Activated T-helper 17 cell treated with anti-CD3 and anti-CD28 coated beads, Interleukin-2, amount 50 U/mL, for 72 hours (primary cell): ENCODE measurements at regions not wholly inside any gene's neighbourhood (a gene's known extent, or its start where the extent isn't known, plus 50 kb on each side); places are given as distances from the start of the nearest gene placed in this dataset.

ENCODE experiments used
- ATAC-seq: fragments of 150-1000 bp; cut with Tn5 transposase; replicated peaks from 2 replicates; pipeline ENCODE4 v1.10.0; 2021; ENCODE audit warnings: mild to moderate bottlenecking, moderate library complexity
- H3K27ac Mint-ChIP-seq: one replicate; pipeline ENCODE4 v1.8.0; 2022; ENCODE audit warnings: mixed read lengths
- H3K27me3 Mint-ChIP-seq: one replicate; pipeline ENCODE4 v1.8.0; 2022; ENCODE audit warnings: mixed read lengths
- H3K36me3 Mint-ChIP-seq: one replicate; pipeline ENCODE4 v1.8.0; 2022; ENCODE audit warnings: low read depth, mild to moderate bottlenecking, mixed read lengths
- H3K4me1 Mint-ChIP-seq: one replicate; pipeline ENCODE4 v1.8.0; 2022; ENCODE audit warnings: mixed read lengths
- H3K4me3 Mint-ChIP-seq: one replicate; pipeline ENCODE4 v1.8.0; 2022; ENCODE audit warnings: mild to moderate bottlenecking, mixed read lengths
- H3K9me3 Mint-ChIP-seq: one replicate; pipeline ENCODE4 v1.8.0; 2022; ENCODE audit warnings: mixed read lengths

DNA sequence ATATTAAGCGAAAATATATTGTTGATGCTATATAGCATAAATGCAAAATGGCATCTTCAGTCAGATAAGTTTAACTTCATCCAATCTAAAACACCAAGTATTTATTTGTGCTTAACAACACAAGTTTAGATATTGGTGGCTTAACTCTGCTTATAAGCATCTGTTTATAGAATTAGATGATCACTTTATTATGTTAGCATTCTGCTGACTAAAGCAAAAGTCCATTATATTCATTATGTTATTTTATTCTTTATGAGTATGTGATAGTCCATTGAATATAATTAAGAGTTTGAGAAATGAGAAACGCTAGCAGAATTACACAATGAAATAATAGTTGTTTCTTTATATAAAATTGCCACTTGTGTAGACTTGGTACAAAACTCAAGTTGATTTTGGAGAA is 401.2 kb upstream of the CDH7 start:
- Mint-ChIP-seq H3K9me3 (peaks cover under 1% of the 10 kb centered on the region), H3K4me3 (no peak overlapping the region), H3K27me3 (no peaks in the 10 kb centered on the region), H3K27ac (no peak overlapping the region), H3K4me1 (no peaks in the 10 kb centered on the region), H3K36me3 (no peaks in the 10 kb centered on the region)
- no peak for ATAC-seq

DNA sequence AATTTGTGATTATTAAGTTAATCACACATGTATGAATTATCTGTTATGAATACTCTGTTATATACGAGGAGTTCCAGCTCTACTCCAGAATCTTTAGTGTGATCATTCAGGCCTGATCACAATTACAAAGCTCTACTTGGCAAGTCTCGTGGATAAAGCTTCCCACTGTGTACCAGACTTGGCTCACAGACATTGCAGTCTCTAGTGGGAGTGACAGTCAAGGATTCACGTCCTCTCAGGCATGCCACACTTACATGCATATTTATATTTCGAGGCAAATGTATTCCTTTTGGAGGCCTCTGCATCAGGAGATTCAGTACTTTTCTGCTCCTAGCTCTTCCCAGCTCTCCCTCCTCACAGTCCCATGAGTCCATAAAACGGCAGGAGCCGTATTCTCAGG is 403.4 kb upstream of the CDH7 start:
- no peak overlapping the region for H3K27ac Mint-ChIP-seq
- no peaks in the 10 kb centered on the region for H3K4me1 Mint-ChIP-seq
- no peaks in the 10 kb centered on the region for H3K27me3 Mint-ChIP-seq
- H3K4me3 Mint-ChIP-seq = no peak overlapping the region
- H3K9me3 Mint-ChIP-seq = no peaks in the 10 kb centered on the region
- H3K36me3 Mint-ChIP-seq = no peaks in the 10 kb centered on the region
- no peak for ATAC-seq

DNA sequence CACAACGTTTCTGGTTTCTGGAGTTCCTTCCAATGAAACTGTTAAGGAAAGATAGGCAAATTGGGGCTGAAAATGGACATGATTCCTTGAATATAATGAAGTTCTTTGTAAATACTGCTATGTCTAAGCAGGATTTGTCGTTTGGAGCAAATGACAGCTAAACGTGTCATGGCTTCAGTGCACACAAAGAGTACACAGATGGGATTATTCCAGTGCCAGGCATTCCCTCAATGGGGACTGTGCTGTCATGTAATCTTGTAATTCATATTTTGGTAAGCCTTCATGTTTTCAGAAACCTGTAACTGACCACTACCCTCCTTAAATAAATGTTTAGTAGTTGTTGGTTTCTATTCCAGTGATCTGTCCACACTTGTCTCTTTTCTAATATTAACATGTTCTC is 404.7 kb upstream of the CDH7 start:
- H3K27me3 Mint-ChIP-seq = no peaks in the 10 kb centered on the region
- no peak overlapping the region for H3K27ac Mint-ChIP-seq
- H3K4me1 Mint-ChIP-seq = no peaks in the 10 kb centered on the region
- H3K36me3 Mint-ChIP-seq = no peaks in the 10 kb centered on the region
- H3K4me3 Mint-ChIP-seq = no peak overlapping the region
- no peaks in the 10 kb centered on the region for H3K9me3 Mint-ChIP-seq
- no peak for ATAC-seq

DNA sequence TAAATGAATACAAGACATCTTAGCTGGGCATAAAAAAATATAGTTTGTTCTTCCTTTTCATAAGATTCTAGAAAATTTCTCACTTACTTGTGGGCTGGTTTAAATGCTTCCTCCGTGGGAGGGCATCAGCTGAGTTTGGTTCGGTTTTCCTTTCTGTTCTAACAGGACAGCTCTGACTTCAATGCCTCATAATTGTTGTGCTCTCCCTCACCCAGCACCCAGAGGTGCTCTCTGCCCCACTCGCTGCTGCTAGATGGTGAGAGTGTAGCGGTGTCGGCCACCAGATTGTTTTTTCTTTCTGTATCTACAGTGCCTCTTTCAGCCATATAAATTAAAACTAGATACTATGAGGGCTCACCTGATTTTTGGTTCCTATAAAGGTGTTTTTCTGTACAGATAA is 407.2 kb upstream of the CDH7 start:
- no peak overlapping the region for H3K4me3 Mint-ChIP-seq
- no peaks in the 10 kb centered on the region for H3K27me3 Mint-ChIP-seq
- H3K36me3 Mint-ChIP-seq = no peaks in the 10 kb centered on the region
- ATAC-seq = no peak
- peaks cover under 1% of the 10 kb centered on the region for H3K9me3 Mint-ChIP-seq
- H3K4me1 Mint-ChIP-seq = no peaks in the 10 kb centered on the region
- H3K27ac Mint-ChIP-seq = no peak overlapping the region

DNA sequence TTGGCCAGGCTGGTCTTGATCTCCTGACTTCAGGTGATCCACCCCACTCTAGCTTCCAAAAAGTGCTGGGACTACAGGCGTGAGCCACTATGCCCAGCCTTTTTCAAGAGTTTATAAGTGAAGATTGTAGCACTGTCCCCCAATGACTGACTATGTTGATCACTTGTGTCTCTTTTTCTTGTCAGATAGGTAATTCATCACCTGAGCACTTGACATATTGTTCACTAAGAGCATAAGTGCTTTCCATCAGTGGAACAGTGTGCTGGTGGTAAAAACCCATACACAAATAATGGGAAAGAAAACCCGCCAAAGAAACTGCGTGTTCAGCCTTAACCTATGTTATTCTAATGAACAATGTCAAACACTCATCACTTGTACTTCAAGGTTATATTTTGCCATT is 414.4 kb upstream of the CDH7 start:
- H3K27me3 Mint-ChIP-seq = no peaks in the 10 kb centered on the region
- no peaks in the 10 kb centered on the region for H3K4me1 Mint-ChIP-seq
- no peaks in the 10 kb centered on the region for H3K36me3 Mint-ChIP-seq
- no peak overlapping the region for H3K27ac Mint-ChIP-seq
- ATAC-seq = no peak
- peaks cover 14% of the 10 kb centered on the region for H3K9me3 Mint-ChIP-seq
- no peak overlapping the region for H3K4me3 Mint-ChIP-seq

DNA sequence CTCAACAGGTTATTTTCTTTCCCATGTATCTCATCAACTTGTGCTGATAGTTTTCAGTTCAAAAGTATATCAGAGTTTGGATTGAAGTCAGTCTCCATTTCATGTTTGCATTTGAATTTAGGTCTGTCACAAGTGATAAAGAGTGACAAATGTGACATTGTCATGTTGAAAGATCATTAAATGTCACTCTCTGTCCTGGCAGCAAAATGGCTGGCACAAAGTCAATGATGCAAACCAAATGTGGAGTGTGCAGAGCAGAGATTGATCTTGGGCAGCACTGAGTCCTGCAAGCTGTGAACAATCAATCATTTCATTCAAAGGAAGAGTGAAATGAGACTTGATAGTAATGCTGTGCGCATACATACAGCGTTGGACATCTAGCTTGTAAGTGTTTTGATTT is 421.8 kb upstream of the CDH7 start:
- no peak overlapping the region for H3K4me3 Mint-ChIP-seq
- no peaks in the 10 kb centered on the region for H3K36me3 Mint-ChIP-seq
- ATAC-seq = no peak
- H3K9me3 Mint-ChIP-seq = peaks cover 10% of the 10 kb centered on the region
- H3K27ac Mint-ChIP-seq = no peak overlapping the region
- no peaks in the 10 kb centered on the region for H3K4me1 Mint-ChIP-seq
- H3K27me3 Mint-ChIP-seq = no peaks in the 10 kb centered on the region

DNA sequence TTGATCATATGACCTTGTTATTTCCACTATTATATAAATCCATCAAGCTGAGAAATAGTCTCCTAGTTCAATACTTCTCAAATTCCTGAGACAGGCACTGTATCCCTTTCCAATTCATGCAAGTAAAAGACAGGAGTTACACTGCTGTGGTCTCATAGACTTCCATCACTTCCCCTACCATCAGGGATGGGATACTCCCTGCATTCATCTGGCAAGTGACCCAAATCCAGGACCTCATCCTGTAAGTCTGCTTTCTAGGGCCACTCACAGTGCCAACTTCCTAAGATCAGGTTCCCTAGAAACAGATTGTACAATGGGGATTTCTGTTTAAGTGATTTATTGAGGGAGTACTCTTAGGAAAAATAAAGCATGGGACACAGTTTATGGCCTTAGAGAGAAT is 424.0 kb upstream of the CDH7 start:
- ATAC-seq = no peak
- Mint-ChIP-seq H3K4me1 (no peaks in the 10 kb centered on the region), H3K27ac (no peak overlapping the region), H3K27me3 (no peaks in the 10 kb centered on the region), H3K4me3 (no peak overlapping the region), H3K36me3 (no peaks in the 10 kb centered on the region), H3K9me3 (peaks cover 8% of the 10 kb centered on the region)

DNA sequence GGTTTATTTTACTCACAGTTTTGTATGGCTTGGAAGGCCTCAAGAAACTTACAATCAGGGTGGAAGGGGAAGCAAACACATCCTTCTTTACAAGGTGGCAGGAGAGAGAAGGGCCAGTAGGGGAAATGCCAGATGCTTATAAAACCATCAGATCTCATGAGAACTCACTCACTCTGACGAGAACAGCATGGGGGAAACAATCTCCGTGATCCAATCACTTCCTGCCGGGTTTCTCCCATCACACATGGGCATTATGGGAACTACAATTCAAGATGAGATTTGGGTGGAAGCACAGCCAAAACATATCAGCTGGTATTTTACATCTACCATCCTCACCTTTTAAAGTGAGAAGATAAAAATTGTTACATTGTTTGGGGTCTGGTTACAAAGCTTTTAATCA is 427.9 kb upstream of the CDH7 start:
- H3K4me1 Mint-ChIP-seq = no peaks in the 10 kb centered on the region
- H3K27ac Mint-ChIP-seq = no peak overlapping the region
- peaks cover 11% of the 10 kb centered on the region for H3K9me3 Mint-ChIP-seq
- H3K27me3 Mint-ChIP-seq = no peaks in the 10 kb centered on the region
- no peaks in the 10 kb centered on the region for H3K36me3 Mint-ChIP-seq
- ATAC-seq = no peak
- H3K4me3 Mint-ChIP-seq = no peak overlapping the region

DNA sequence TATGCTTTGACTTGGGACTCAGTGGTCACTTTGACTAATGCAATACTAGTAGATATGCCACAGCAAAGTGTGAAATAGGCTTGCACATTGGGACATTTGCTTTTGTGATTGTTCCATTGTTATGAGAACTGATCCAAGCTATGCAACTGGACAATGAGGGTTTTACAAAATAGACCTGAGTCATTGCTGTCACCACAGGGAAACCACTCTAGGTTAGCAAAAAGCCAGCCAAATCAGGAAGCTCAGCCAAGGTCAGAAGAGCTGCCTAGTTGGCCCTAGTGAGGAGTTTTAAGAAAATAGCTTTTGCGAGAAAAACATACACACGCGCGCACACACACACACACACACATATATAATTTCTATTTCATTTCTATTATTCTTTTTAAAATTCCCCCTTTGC is 452.4 kb upstream of the CDH7 start:
- H3K9me3 Mint-ChIP-seq = peaks cover 4% of the 10 kb centered on the region
- no peak for ATAC-seq
- H3K36me3 Mint-ChIP-seq = no peaks in the 10 kb centered on the region
- no peak overlapping the region for H3K4me3 Mint-ChIP-seq
- no peak overlapping the region for H3K27ac Mint-ChIP-seq
- no peaks in the 10 kb centered on the region for H3K4me1 Mint-ChIP-seq
- H3K27me3 Mint-ChIP-seq = no peaks in the 10 kb centered on the region

DNA sequence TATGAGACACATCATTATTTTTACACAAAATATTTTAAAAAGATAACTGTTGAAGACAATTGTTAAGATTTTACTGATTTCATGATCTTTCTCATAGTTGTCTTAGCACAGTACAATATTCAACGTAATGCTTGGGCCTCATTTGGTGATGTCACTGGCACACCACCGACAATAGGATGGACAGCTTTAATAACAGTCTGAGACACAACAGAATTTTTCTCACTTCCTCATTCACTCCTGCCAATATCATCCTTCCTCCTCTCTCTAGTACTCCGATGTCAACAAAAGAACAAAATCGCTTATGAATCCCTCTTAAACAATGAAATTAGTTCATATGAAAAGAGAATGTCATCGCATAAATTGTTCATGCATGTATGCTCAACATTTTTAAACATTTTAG is 461.9 kb upstream of the CDH7 start:
- Mint-ChIP-seq H3K9me3 (peaks cover 14% of the 10 kb centered on the region), H3K4me1 (no peaks in the 10 kb centered on the region), H3K27me3 (no peaks in the 10 kb centered on the region), H3K4me3 (no peak overlapping the region), H3K27ac (no peak overlapping the region), H3K36me3 (no peaks in the 10 kb centered on the region)
- ATAC-seq = no peak

DNA sequence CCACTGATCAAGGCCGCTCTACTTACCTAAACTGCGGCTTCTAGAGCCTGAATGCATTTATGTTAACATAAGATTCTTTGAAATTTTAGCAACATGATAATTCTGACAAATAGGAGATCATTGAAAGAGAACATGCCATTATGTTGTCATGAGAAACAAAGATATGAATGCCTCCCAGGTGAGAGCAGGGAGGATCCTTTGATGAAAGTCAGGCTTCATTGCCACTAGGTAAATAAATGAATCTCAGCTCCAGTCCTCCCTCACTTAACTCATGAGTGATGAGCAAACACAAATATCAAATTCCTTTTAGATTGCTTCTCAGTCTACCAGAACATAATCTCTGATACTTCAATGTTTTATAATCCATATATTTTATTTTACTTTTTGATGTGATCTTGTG is 463.2 kb upstream of the CDH7 start:
- no peak overlapping the region for H3K27ac Mint-ChIP-seq
- H3K4me3 Mint-ChIP-seq = no peak overlapping the region
- no peaks in the 10 kb centered on the region for H3K36me3 Mint-ChIP-seq
- no peaks in the 10 kb centered on the region for H3K4me1 Mint-ChIP-seq
- H3K27me3 Mint-ChIP-seq = no peaks in the 10 kb centered on the region
- no peak for ATAC-seq
- H3K9me3 Mint-ChIP-seq = peaks cover 18% of the 10 kb centered on the region

DNA sequence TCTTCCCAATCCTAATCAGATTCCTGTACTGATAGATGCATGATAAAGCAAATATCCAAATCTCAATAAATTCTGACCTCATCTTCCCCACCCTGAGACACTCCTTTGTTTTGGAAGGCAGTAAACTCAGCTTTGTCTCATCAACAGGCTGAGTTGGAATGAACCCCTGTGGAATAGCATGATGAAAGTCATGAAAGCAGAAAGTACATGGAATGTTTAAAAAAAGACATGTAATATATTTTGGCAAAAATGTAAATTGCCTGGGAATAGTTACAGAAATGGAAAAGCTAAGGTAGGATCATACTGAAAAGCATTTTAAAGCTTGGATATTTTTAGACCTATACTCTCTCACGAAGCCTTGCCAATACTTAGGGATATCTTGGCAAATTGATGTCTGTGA is 468.7 kb upstream of the CDH7 start:
- H3K27ac Mint-ChIP-seq = no peak overlapping the region
- no peaks in the 10 kb centered on the region for H3K27me3 Mint-ChIP-seq
- H3K36me3 Mint-ChIP-seq = no peaks in the 10 kb centered on the region
- H3K9me3 Mint-ChIP-seq = peaks cover 24% of the 10 kb centered on the region
- H3K4me3 Mint-ChIP-seq = no peak overlapping the region
- H3K4me1 Mint-ChIP-seq = no peaks in the 10 kb centered on the region
- ATAC-seq = no peak

DNA sequence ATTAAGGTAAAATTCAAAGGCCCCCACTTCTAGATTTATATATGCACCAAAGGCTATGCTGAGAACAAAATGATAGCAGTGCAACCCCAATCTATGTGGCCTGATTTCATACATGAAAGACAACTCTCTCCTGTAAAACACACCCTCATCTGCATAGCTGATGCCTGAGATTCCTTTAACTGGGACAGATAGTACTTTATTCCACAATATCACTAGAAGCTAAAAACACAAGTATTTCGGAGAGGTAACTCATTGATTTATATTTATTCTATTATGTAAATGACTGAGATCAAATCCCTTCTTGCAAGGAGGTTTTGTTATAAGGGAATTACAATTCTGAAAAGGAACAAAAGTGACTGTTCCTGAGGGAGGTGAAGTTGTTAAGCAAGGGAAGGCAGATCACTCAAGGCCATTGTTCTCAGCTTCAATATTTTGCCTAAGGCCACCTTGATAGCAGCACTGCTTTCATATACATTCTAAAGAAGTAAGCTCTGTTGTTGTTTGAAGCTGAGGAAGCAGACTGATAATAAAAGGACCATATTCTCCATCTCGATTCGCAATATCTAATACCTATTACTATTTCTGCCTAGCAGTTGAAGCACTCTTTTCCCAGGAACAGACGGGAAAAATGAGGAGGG is 471.0 kb upstream of the CDH7 start:
- Mint-ChIP-seq H3K4me1 (no peaks in the 10 kb centered on the region), H3K9me3 (peaks cover 24% of the 10 kb centered on the region), H3K27ac (no peak overlapping the region), H3K4me3 (no peak overlapping the region), H3K36me3 (no peaks in the 10 kb centered on the region), H3K27me3 (no peaks in the 10 kb centered on the region)
- no peak for ATAC-seq

DNA sequence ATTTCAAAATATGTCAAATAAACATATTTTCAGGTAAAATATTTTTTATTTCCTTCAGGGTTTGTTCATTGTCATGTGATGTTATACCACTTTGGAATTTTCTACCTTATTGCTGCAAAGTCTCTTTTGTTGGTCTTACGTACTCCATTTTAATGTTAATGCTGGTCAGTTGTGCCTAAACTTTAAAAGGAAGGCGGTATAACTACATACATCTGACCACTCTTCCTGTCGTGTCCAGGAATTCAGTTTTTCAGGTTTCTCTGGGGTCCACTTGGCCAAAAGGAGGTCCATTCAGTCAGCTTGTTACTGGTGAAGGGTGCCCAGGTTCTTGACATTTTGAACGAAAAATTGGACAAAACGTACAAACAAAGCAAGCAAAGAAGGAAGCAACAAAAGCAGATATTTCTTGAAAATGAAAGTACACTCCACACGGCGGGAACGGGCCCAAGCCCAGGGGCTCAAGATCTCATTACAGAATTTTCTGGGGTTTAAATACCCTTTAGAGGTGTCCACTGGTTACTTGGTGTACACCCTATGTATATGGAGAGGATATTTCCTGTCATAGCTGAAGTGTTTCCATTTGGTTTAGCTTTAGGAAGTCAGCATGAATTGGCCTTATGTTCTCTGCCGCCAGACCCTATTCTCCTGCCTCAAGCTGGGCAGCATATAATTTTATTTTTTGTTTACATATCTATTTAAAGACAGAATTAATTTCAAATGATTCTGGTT is 471.7 kb upstream of the CDH7 start:
- H3K9me3 Mint-ChIP-seq = peaks cover 19% of the 10 kb centered on the region
- ATAC-seq = no peak
- H3K27ac Mint-ChIP-seq = no peak overlapping the region
- no peaks in the 10 kb centered on the region for H3K36me3 Mint-ChIP-seq
- H3K27me3 Mint-ChIP-seq = no peaks in the 10 kb centered on the region
- H3K4me3 Mint-ChIP-seq = no peak overlapping the region
- H3K4me1 Mint-ChIP-seq = no peaks in the 10 kb centered on the region

DNA sequence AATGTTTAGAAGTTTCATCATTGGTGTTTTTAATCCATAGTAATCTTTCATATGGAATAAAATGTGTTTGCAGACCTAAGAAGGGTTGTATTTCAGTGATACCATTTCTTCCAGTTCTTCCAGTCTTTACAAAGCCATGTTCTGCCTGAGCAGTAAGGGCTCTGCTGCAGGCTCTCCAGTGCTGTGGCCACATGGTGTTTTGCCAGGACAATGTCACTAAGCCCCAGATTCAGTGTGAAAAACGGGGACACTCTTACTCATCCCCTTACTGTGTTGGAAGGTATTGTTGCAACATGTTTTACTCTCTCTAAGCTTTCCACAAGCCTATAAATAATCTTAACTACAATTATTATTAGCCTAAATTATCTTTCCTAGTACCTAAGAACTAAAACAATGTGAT is 481.4 kb upstream of the CDH7 start:
- Mint-ChIP-seq H3K27ac (no peak overlapping the region), H3K4me3 (no peak overlapping the region), H3K27me3 (no peaks in the 10 kb centered on the region), H3K4me1 (no peaks in the 10 kb centered on the region), H3K9me3 (peaks cover 9% of the 10 kb centered on the region), H3K36me3 (no peaks in the 10 kb centered on the region)
- ATAC-seq = no peak

DNA sequence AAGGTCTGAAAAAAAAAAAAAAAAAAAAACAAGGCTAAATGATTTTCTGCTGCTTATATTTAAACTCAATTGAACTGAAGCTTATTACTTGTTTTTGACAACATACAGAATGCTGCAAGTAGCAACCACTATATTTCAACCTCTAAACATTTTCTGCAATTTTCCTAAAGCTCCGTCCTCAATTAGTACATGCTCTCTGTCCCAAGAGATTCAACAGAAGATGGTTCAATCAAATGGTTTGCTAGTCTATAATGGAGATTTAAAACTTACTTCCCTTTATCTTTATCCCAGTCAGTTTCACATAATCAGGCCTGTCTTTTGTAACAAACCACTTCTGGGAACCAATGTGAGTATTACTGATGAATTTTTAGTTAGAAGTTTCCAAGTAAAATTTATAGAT is 485.1 kb upstream of the CDH7 start:
- Mint-ChIP-seq H3K36me3 (no peaks in the 10 kb centered on the region), H3K9me3 (peaks cover 6% of the 10 kb centered on the region), H3K27ac (no peak overlapping the region), H3K27me3 (no peaks in the 10 kb centered on the region), H3K4me3 (no peak overlapping the region), H3K4me1 (no peaks in the 10 kb centered on the region)
- ATAC-seq = no peak
